DND-41 (cell line): ENCODE measurements at regions not wholly inside any gene's neighbourhood (a gene's known extent, or its start where the extent isn't known, plus 50 kb on each side); places are given as distances from the start of the nearest gene placed in this dataset.

Source experiments
- ATAC-seq: fragments of 200-7000 bp; cut with Tn5 transposase; 3 replicates; pipeline ENCODE4 v1.9.1; 2021; ENCODE audit warnings: low read depth; ENCODE audit not compliant: insufficient read depth
- DNase-seq: peaks from one replicate; pipeline ENCODE4 v3.0.0-alpha.2; 2020
- H2AFZ ChIP-seq: 2 replicates; pipeline ENCODE4 v1.6.0; 2012; ENCODE audit warnings: low read depth, low read length
- H3K27ac ChIP-seq: 2 replicates; pipeline ENCODE4 v1.5.1; 2012; ENCODE audit warnings: low read length, inconsistent platforms
- H3K27me3 ChIP-seq: fragments of 200-600 bp; sonication (generic); 2 replicates; pipeline ENCODE4 v1.6.0; 2012; ENCODE audit warnings: low read length, mild to moderate bottlenecking, inconsistent platforms; ENCODE audit not compliant: insufficient read depth, poor library complexity
- H3K36me3 ChIP-seq: 2 replicates; pipeline ENCODE4 v1.5.1; 2012; ENCODE audit warnings: low read length, inconsistent platforms; ENCODE audit not compliant: insufficient read depth
- H3K4me1 ChIP-seq: 2 replicates; pipeline ENCODE4 v1.5.1; 2012; ENCODE audit warnings: mild to moderate bottlenecking, low read length; ENCODE audit not compliant: insufficient read depth
- H3K4me2 ChIP-seq: 2 replicates; pipeline ENCODE4 v1.6.0; 2012; ENCODE audit warnings: mild to moderate bottlenecking, moderate library complexity, low read length, inconsistent platforms; ENCODE audit not compliant: insufficient read depth
- H3K4me3 ChIP-seq, 2 experiments: fragments of 200-600 bp in 1 of 2; shearing (Covaris generic) in 1 of 2; 2 replicates each; pipeline ENCODE4 v1.5.1; 2012 to 2016; ENCODE audit warnings: inconsistent platforms in 2 of 2, low read length in 2 of 2, mild to moderate bottlenecking in 2 of 2, low read depth in 1 of 2, moderate library complexity in 1 of 2
- H3K79me2 ChIP-seq: 2 replicates; pipeline ENCODE4 v1.6.0; 2012; ENCODE audit warnings: low read length, inconsistent platforms; ENCODE audit not compliant: insufficient read depth
- H3K9ac ChIP-seq: 2 replicates; pipeline ENCODE4 v1.6.0; 2012; ENCODE audit warnings: low read depth, mild to moderate bottlenecking, inconsistent platforms, low read length, moderate library complexity
- H3K9me3 ChIP-seq: 2 replicates; pipeline ENCODE4 v1.5.1; 2012; ENCODE audit warnings: low read length, moderate library complexity, mild to moderate bottlenecking, inconsistent platforms; ENCODE audit not compliant: insufficient read depth, severe bottlenecking
- H4K20me1 ChIP-seq: 2 replicates; pipeline ENCODE4 v1.6.0; 2012; ENCODE audit warnings: low read length; ENCODE audit not compliant: insufficient read depth
- CTCF ChIP-seq: IDR thresholded peaks from 2 replicates; pipeline ENCODE4 v1.5.1; 2012; ENCODE audit warnings: borderline replicate concordance, low read length, moderate library complexity, mild to moderate bottlenecking; ENCODE audit not compliant: poor library complexity, severe bottlenecking; ENCODE audit errors: extremely low read depth
- EZH2 ChIP-seq: IDR thresholded peaks from 3 replicates; pipeline ENCODE4 v1.6.1; 2012; ENCODE audit warnings: borderline replicate concordance, low read depth, mild to moderate bottlenecking, moderate library complexity, low read length, inconsistent platforms; ENCODE audit not compliant: severe bottlenecking

- Histone ChIP-seq H3K4me2 (no peak overlapping the region), H3K9ac (no peak overlapping the region), H2AFZ (no peak overlapping the region), H4K20me1 (no peaks in the 10 kb centered on the region), H3K27ac (no peak overlapping the region), H3K4me1 (peaks cover 10% of the 10 kb centered on the region), H3K36me3 (no peaks in the 10 kb centered on the region), H3K9me3 (no peaks in the 10 kb centered on the region), H3K27me3 (no peaks in the 10 kb centered on the region), H3K4me3 (no peak overlapping the region), H3K79me2 (no peaks in the 10 kb centered on the region)
- ATAC-seq (no peak), DNase-seq (no peak)
- TF ChIP-seq CTCF (no peak), EZH2 (no peak)
Measured at GRCh38 chr2:175353275-175353674, 171.8 kb upstream of the ATP5MC3 start.

GRCh38 chr2:175351512-175351911, 170.0 kb upstream of the ATP5MC3 start:
- TF ChIP-seq EZH2 (no peak), CTCF (no peak)
- Histone ChIP-seq H3K4me1 (no peaks in the 10 kb centered on the region), H3K27me3 (no peaks in the 10 kb centered on the region), H3K4me2 (no peak overlapping the region), H2AFZ (no peak overlapping the region), H3K4me3 (no peak overlapping the region), H3K27ac (no peak overlapping the region), H3K79me2 (no peaks in the 10 kb centered on the region), H3K9ac (no peak overlapping the region), H4K20me1 (no peaks in the 10 kb centered on the region), H3K36me3 (no peaks in the 10 kb centered on the region), H3K9me3 (no peaks in the 10 kb centered on the region)
- no peak for DNase-seq
- ATAC-seq = no peak

DNA sequence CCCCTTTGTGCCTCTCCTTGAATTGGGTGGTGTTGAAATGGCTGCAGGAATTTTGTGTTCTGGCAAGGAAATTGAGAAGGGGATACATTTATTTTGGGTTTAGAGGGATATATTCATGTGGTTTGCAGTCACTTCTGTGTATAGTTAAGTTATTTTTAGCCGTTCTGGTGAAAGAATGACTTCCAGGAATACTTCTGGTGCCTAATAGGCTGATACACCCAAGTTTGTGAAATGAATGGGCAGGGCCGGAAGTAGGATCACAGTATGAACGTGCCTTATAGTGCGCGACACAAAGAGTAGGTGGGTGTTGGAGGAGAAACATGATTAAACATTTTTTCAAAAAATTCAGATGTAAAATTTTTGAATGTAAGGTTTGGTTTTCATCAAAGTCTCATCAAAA, 168.6 kb upstream of the ATP5MC3 start:
- Histone ChIP-seq H3K27ac (no peak overlapping the region), H3K36me3 (no peaks in the 10 kb centered on the region), H2AFZ (no peak overlapping the region), H4K20me1 (no peaks in the 10 kb centered on the region), H3K9ac (no peak overlapping the region), H3K4me3 (no peak overlapping the region), H3K9me3 (no peaks in the 10 kb centered on the region), H3K4me2 (no peak overlapping the region), H3K79me2 (no peaks in the 10 kb centered on the region), H3K4me1 (no peaks in the 10 kb centered on the region), H3K27me3 (no peaks in the 10 kb centered on the region)
- no peak for DNase-seq
- TF ChIP-seq EZH2 (no peak), CTCF (no peak)
- no peak for ATAC-seq

- Histone ChIP-seq H3K9me3 (peaks cover 19% of the 10 kb centered on the region), H2AFZ (no peak overlapping the region), H3K79me2 (no peaks in the 10 kb centered on the region), H3K27me3 (no peaks in the 10 kb centered on the region), H3K27ac (no peak overlapping the region), H3K4me3 (no peak overlapping the region), H3K4me2 (no peak overlapping the region), H3K9ac (no peak overlapping the region), H4K20me1 (no peaks in the 10 kb centered on the region), H3K4me1 (no peaks in the 10 kb centered on the region), H3K36me3 (no peaks in the 10 kb centered on the region)
- DNase-seq (no peak), ATAC-seq (no peak)
- no peak for TF ChIP-seq EZH2
- TF ChIP-seq CTCF = no peak
Measured at GRCh38 chr2:175342085-175342484, 160.6 kb upstream of the ATP5MC3 start.
